ENCODE measurements at regions not wholly inside any gene's neighbourhood (a gene's known extent, or its start where the extent isn't known, plus 50 kb on each side); places are given as distances from the start of the nearest gene placed in this dataset.

- no peak for DNase-seq (ENCODE audit: low read depth in 3 of 3, low spot score in 2 of 3)
Measured at GRCh38 chr13:85545771-85546170, 253.4 kb downstream of the SLITRK6 start.

DNA sequence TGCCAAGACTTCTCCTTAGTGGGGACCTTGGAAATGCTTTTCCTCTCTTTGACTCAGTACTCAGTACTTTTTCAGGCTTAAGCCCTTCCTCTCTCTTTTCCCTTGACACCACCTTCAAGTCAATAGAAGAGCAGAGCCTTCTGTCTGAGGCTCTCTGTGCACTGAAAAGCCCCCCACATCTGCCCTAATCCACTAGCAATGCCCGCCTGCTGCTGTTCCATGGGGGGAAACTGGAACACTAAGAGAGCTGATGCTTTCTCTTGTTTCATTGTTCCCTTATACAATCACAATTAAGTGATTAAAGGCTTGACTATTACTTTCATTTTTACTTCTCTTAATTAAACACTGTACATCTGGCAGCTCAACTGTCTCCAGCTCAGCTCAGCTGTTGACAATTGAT, 254.5 kb downstream of the SLITRK6 start:
- no peak for DNase-seq (ENCODE audit: low read depth in 3 of 3, low spot score in 2 of 3)

GRCh38 chr13:85543144-85543543, 256.1 kb downstream of the SLITRK6 start:
- no peak for DNase-seq (ENCODE audit: low read depth in 3 of 3, low spot score in 2 of 3)

GRCh38 chr13:85541476-85541875, 257.7 kb downstream of the SLITRK6 start:
- no peak for DNase-seq (ENCODE audit: low read depth in 3 of 3, low spot score in 2 of 3)

DNA sequence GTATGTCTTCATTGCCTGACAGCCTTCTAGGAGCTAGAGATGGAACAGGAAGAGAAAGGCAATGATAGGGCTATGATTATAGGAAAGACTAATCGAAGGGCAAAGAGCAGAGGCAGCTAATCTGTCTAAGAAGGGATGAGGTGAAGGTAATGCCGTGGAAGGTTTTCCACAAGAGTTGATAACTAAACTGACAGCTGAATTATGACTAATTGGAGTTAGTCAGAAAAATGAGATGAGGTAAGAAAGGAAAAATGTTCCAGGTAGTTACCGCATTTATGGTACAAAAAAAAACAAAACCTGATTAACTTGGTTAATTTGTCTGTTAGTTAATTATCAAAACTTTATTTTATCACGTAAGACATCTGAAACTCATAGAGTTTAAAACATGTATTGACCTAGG, 260.3 kb downstream of the SLITRK6 start:
- no peak for DNase-seq (ENCODE audit: low read depth in 3 of 3, low spot score in 2 of 3)

GRCh38 chr13:85537601-85538000, 261.6 kb downstream of the SLITRK6 start:
- DNase-seq (ENCODE audit: low read depth in 3 of 3, low spot score in 2 of 3) = no peak

DNA sequence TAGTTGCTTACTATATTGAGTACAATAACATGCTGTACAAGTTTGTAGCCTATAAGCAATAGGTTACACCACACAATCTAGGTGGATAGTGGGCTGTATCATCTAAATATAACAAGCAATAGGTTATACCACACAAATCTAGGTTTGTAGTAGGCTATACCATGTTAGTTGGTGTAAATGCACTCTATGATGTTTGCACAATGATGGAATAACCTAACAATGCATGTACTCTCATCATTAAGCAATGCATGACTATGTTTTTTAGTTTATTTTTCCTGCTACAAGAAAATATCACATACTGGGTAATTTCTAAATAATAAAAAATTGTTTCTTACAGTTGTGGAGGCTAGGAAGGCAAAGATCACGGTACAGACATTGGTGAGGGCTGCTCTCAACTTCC, 262.5 kb downstream of the SLITRK6 start:
- DNase-seq (ENCODE audit: low read depth in 3 of 3, low spot score in 2 of 3) = no peak

GRCh38 chr13:85535316-85536084, 263.7 kb downstream of the SLITRK6 start:
- DNase-seq (ENCODE audit: low read depth in 3 of 3, low spot score in 2 of 3) = no peak

GRCh38 chr13:85533911-85534310, 265.3 kb downstream of the SLITRK6 start:
- DNase-seq (ENCODE audit: low read depth in 3 of 3, low spot score in 2 of 3) = no peak

DNA sequence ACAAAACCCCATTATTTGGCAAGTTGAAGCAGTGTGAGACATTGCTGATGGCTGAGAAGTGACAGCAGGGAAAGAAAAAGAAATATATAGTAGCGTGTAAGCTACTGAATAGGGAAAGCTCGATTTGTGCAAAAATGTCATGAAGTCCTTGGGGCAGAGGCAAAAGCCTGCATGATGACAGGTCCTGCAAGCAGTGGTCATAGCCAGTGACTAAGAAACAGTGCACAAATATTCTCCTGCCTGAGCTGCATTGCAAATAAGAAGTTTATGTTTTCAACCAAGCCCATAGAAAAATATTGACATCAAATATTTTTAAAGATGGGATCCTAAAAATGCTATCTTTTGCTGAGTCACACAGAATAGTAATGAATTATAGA, 270.0 kb downstream of the SLITRK6 start:
- no peak for DNase-seq (ENCODE audit: low read depth in 3 of 3, low spot score in 2 of 3)

DNA sequence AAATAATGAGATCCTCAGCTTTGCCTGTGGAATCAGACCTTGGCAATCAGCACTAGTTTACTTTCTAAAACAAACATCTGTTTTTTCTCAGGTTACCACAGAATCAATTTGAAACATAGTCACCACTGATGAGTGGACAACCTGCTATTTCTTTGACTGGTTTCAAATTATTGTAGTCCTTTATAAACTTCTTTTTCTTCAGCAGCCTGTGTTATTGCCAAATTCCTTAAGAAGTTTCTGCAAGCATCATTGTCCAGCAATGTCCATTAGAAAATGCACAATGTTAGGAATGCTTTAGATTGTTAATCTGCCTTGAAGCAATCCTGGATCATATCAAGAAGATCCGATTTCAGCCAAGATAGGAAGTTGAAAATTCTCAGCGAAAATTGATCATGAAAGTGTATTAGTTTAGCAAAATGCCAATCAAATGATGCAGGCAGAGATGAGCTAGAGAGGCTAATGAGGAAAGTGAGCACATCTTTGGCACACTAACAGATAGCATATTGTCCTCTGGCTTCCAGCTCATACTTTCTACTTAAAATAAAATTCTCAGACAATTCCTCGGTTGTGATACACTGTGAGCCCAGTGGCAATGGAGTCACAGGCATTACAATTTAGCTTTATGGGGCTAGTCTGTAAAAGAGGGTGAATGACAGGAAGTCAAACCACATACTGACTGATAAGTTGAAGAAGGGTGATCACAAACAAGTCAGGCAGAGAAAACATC, 270.6 kb downstream of the SLITRK6 start:
- no peak for DNase-seq (ENCODE audit: low read depth in 3 of 3, low spot score in 2 of 3)

DNA sequence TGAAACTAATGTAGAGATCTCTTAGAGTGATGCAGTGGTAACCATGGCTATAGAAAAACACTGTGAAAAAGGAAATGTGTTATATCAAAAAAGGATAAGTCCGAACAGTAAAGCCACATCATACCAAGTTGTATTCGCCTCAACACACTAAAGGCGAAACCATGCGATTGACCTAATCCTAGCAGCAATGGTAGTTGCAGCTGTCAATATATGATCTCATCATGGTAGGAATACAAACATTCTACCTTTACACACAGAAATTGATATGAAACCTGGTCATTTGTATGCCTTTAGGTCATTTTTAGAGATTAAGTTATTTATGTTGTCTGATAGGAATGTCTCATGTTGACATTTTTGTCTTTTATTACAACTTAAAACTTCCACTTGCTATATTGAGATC, 271.9 kb downstream of the SLITRK6 start:
- DNase-seq (ENCODE audit: low read depth in 3 of 3, low spot score in 2 of 3) = no peak

DNA sequence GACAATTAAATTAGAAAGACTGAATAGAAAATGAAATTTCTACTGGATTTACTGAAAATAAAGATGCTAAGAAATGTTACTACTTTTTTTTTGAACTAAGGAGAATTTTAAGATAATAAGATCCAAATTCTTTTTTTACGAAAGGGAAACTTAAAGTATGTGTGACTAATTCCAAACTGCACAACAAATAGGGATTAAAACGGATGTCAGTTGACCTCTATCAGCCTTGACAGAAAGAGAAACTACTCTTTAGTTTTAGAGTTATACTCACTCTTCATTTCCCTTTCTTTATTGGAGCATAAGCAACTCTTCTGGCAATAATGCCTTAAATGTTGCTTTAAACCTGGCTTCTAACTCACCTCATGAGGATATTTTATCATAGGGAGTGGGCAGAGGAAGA, 273.8 kb downstream of the SLITRK6 start:
- DNase-seq (ENCODE audit: low read depth in 3 of 3, low spot score in 2 of 3) = no peak

- DNase-seq (ENCODE audit: low read depth in 3 of 3, low spot score in 2 of 3) = no peak
Measured at GRCh38 chr13:85521657-85522056, 277.6 kb downstream of the SLITRK6 start.

DNA sequence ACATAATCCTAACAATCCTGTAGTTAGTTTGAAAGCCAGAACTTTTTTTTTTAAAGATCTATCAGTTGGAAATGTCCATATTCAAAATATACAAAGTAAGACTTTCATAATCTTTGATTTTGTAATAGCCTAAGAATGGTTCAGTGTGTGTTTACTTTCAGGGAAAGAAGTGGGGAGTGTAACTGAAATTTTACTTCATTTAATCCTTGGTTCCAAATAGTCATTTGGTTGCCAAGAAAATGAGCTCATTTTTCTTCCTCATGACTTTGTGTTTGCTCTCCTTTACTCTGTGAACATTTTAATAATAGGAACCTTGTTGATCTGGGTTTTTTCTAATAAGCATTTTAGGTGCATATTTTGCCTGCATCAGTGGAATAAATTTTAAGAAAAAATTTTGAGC, 278.8 kb downstream of the SLITRK6 start:
- no peak for DNase-seq (ENCODE audit: low read depth in 3 of 3, low spot score in 2 of 3)

DNA sequence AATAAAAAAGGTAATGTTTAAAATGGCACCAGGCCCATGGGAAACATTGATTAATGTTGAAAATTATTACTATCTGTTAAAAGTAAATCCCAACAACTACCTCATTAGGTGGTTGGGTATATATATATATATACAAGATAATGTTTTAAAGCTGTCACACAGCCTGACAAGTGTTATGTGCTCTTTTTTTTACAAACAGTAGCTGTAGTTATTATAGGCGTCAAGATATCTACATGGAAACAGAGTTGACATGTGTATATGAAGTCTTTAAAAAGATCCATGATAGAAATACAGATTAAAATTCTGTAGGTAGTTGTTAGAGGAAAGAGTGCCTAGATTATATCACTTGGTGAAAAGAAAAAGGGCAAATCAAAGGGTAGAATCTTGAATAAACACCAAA, 279.9 kb downstream of the SLITRK6 start:
- DNase-seq (ENCODE audit: low read depth in 3 of 3, low spot score in 2 of 3) = no peak

GRCh38 chr13:85512421-85512820, 286.8 kb downstream of the SLITRK6 start:
- no peak for DNase-seq (ENCODE audit: low read depth in 3 of 3, low spot score in 2 of 3)

- DNase-seq (ENCODE audit: low read depth in 3 of 3, low spot score in 2 of 3) = no peak
Measured at GRCh38 chr13:85509512-85509911, 289.7 kb downstream of the SLITRK6 start.

- no peak for DNase-seq (ENCODE audit: low read depth in 3 of 3, low spot score in 2 of 3)
Measured at GRCh38 chr13:85508683-85509329, 290.4 kb downstream of the SLITRK6 start.

- no peak for DNase-seq (ENCODE audit: low read depth in 3 of 3, low spot score in 2 of 3)
Measured at GRCh38 chr13:85503797-85504196, 295.4 kb downstream of the SLITRK6 start.

- DNase-seq (ENCODE audit: low read depth in 3 of 3, low spot score in 2 of 3) = no peak
Measured at GRCh38 chr13:85501616-85502015, 297.6 kb downstream of the SLITRK6 start.

GRCh38 chr13:85500696-85501256, 298.4 kb downstream of the SLITRK6 start:
- DNase-seq (ENCODE audit: low read depth in 3 of 3, low spot score in 2 of 3) = no peak
